WTC11 (cell line): ENCODE measurements at regions not wholly inside any gene's neighbourhood (a gene's known extent, or its start where the extent isn't known, plus 50 kb on each side); places are given as distances from the start of the nearest gene placed in this dataset.

Experiments
- ATF1 ChIP-seq: sonication (generic); formaldehyde crosslinking; IDR thresholded peaks from 2 replicates; pipeline ENCODE4 v1.8.1; 2023; ENCODE audit warnings: mild to moderate bottlenecking, moderate library complexity, missing genetic modification reagents
- CREB1 ChIP-seq: sonication (generic); formaldehyde crosslinking; IDR thresholded peaks from 2 replicates; pipeline ENCODE4 v1.8.0; 2023; ENCODE audit warnings: mild to moderate bottlenecking, missing genetic modification reagents
- CTCF ChIP-seq: fragments of 200-600 bp; IDR thresholded peaks from 2 replicates; pipeline ENCODE4 v1.8.0; 2022; ENCODE audit warnings: antibody characterized with exemption
- E2F4 ChIP-seq: sonication (generic); formaldehyde crosslinking; IDR thresholded peaks from 2 replicates; pipeline ENCODE4 v1.8.1; 2022; ENCODE audit warnings: low read depth, mild to moderate bottlenecking, moderate library complexity, missing genetic modification reagents, borderline replicate concordance
- MAX ChIP-seq: sonication (generic); formaldehyde crosslinking; IDR thresholded peaks from 2 replicates; pipeline ENCODE4 v1.8.0; 2022; ENCODE audit warnings: mild to moderate bottlenecking, missing genetic modification reagents
- NFYB ChIP-seq: sonication (generic); formaldehyde crosslinking; conservative IDR thresholded peaks from 2 replicates; pipeline ENCODE4 v1.8.0; 2022; ENCODE audit warnings: low read depth, missing genetic modification reagents
- RELA ChIP-seq: sonication (generic); formaldehyde crosslinking; IDR thresholded peaks from 2 replicates; pipeline ENCODE4 v1.8.1; 2022; ENCODE audit warnings: missing genetic modification reagents, mild to moderate bottlenecking, borderline replicate concordance
- SP1 ChIP-seq: sonication (generic); formaldehyde crosslinking; conservative IDR thresholded peaks from 2 replicates; pipeline ENCODE4 v1.8.1; 2022; ENCODE audit warnings: missing genetic modification reagents
- USF1 ChIP-seq: sonication (generic); formaldehyde crosslinking; IDR thresholded peaks from 2 replicates; pipeline ENCODE4 v1.8.0; 2022; ENCODE audit warnings: mild to moderate bottlenecking, missing genetic modification reagents
- ZNF512 ChIP-seq: sonication (generic); formaldehyde crosslinking; IDR thresholded peaks from 2 replicates; pipeline ENCODE4 v1.8.1; 2022; ENCODE audit warnings: missing genetic modification reagents, borderline replicate concordance

GRCh38 chr17:26963163-26963503 is 330.8 kb upstream of the WSB1 start:
- no peak for TF ChIP-seq CTCF
- no peak for TF ChIP-seq ATF1 (CRISPR knock-in tag)
- no peak for TF ChIP-seq CREB1 (CRISPR knock-in tag)
- no peak for TF ChIP-seq SP1
- no peak for TF ChIP-seq USF1
- no peak for TF ChIP-seq E2F4 (CRISPR knock-in tag)
- no peak for TF ChIP-seq RELA
- no peak for TF ChIP-seq NFYB (CRISPR knock-in tag)
- TF ChIP-seq MAX: no peak
- no peak for TF ChIP-seq ZNF512
